Activated CD4-positive, alpha-beta T cell treated with anti-CD3 and anti-CD28 coated beads, Interleukin-2, amount 10 ng/mL, durations not matched to agents 24 days and 14 days (primary cell): ENCODE measurements at regions not wholly inside any gene's neighbourhood (a gene's known extent, or its start where the extent isn't known, plus 50 kb on each side); places are given as distances from the start of the nearest gene placed in this dataset.

ENCODE experiments used
- DNase-seq: peaks from one replicate; pipeline ENCODE4 v3.0.0; 2022
- H3K27ac Mint-ChIP-seq: one replicate; pipeline ENCODE4 v1.8.0; 2022; ENCODE audit warnings: mild to moderate bottlenecking, mixed read lengths
- H3K27me3 Mint-ChIP-seq: one replicate; pipeline ENCODE4 v1.8.0; 2022; ENCODE audit warnings: mixed read lengths
- H3K36me3 Mint-ChIP-seq: one replicate; pipeline ENCODE4 v1.8.0; 2022; ENCODE audit warnings: low read depth, mild to moderate bottlenecking, mixed read lengths
- H3K4me1 Mint-ChIP-seq: one replicate; pipeline ENCODE4 v1.8.0; 2021; ENCODE audit warnings: mixed read lengths
- H3K4me3 Mint-ChIP-seq: one replicate; pipeline ENCODE4 v1.8.0; 2022; ENCODE audit warnings: mild to moderate bottlenecking, moderate library complexity, mixed read lengths
- H3K9me3 Mint-ChIP-seq: one replicate; pipeline ENCODE4 v1.8.0; 2021; ENCODE audit warnings: mixed read lengths
- intact Hi-C: fragments of 100-400 bp; cut with micrococcal nuclease; formaldehyde crosslinking; loops from one replicate; pipeline ENCODE4 v1.15.1; 2023

- no peaks in the 10 kb centered on the region for H3K9me3 Mint-ChIP-seq
- intact Hi-C loops = no loop called here
Measured at GRCh38 chr2:47249157-47249900, 73.0 kb upstream of the CALM2 start.

GRCh38 chr2:47243596-47244323 is 67.4 kb upstream of the CALM2 start:
- Mint-ChIP-seq H3K9me3 (no peaks in the 10 kb centered on the region), H3K36me3 (no peaks in the 10 kb centered on the region), H3K4me3 (no peak overlapping the region), H3K27me3 (peaks cover 11% of the 10 kb centered on the region), H3K27ac (no peak overlapping the region), H3K4me1 (no peaks in the 10 kb centered on the region)
- no peak for DNase-seq
- intact Hi-C loops = no loop called here

More at GRCh38 chr2:47249157-47249900, 73.0 kb upstream of the CALM2 start:
- Mint-ChIP-seq H3K27ac (no peak overlapping the region), H3K36me3 (no peaks in the 10 kb centered on the region), H3K4me3 (no peak overlapping the region), H3K27me3 (peaks cover 4% of the 10 kb centered on the region), H3K4me1 (no peaks in the 10 kb centered on the region)
- DNase-seq = no peak

- Mint-ChIP-seq H3K4me1 (peaks cover 3% of the 10 kb centered on the region), H3K27me3 (peaks cover 13% of the 10 kb centered on the region), H3K4me3 (no peak overlapping the region), H3K36me3 (no peaks in the 10 kb centered on the region), H3K27ac (no peak overlapping the region), H3K9me3 (no peaks in the 10 kb centered on the region)
- intact Hi-C loops = no loop called here
- no peak for DNase-seq
Measured at GRCh38 chr2:47241715-47242114, 65.4 kb upstream of the CALM2 start.

- Mint-ChIP-seq H3K4me3 (no peak overlapping the region), H3K36me3 (no peaks in the 10 kb centered on the region), H3K27me3 (peaks cover 15% of the 10 kb centered on the region), H3K27ac (no peak overlapping the region), H3K4me1 (peaks cover 3% of the 10 kb centered on the region), H3K9me3 (no peaks in the 10 kb centered on the region)
- no peak for DNase-seq
- intact Hi-C loops = no loop called here
Measured at GRCh38 chr2:47239119-47239969, 63.0 kb upstream of the CALM2 start.

- no peak overlapping the region for H3K4me3 Mint-ChIP-seq
- peaks cover 3% of the 10 kb centered on the region for H3K4me1 Mint-ChIP-seq
- no peaks in the 10 kb centered on the region for H3K36me3 Mint-ChIP-seq
- intact Hi-C loops = no loop called here
- H3K27me3 Mint-ChIP-seq = peaks cover 18% of the 10 kb centered on the region
- H3K27ac Mint-ChIP-seq = no peak overlapping the region
- no peaks in the 10 kb centered on the region for H3K9me3 Mint-ChIP-seq
- no peak for DNase-seq
Measured at GRCh38 chr2:47238638-47239037, 62.3 kb upstream of the CALM2 start.

GRCh38 chr2:47237375-47238334 is 61.3 kb upstream of the CALM2 start:
- Mint-ChIP-seq H3K4me3 (no peak overlapping the region), H3K27ac (no peak overlapping the region), H3K9me3 (no peaks in the 10 kb centered on the region), H3K27me3 (peaks cover 18% of the 10 kb centered on the region), H3K36me3 (no peaks in the 10 kb centered on the region), H3K4me1 (peaks cover 3% of the 10 kb centered on the region)
- intact Hi-C loops = no loop called here
- DNase-seq = no peak

- Mint-ChIP-seq H3K4me3 (no peak overlapping the region), H3K4me1 (peaks cover 3% of the 10 kb centered on the region), H3K36me3 (no peaks in the 10 kb centered on the region), H3K9me3 (no peaks in the 10 kb centered on the region), H3K27me3 (peaks cover 17% of the 10 kb centered on the region), H3K27ac (no peak overlapping the region)
- no peak for DNase-seq
- intact Hi-C loops = no loop called here
Measured at GRCh38 chr2:47236503-47237215, 60.3 kb upstream of the CALM2 start.

GRCh38 chr2:47235132-47235531 is 58.8 kb upstream of the CALM2 start:
- intact Hi-C loops = no loop called here
- H3K4me3 Mint-ChIP-seq = no peak overlapping the region
- H3K9me3 Mint-ChIP-seq = no peaks in the 10 kb centered on the region
- peaks cover 3% of the 10 kb centered on the region for H3K4me1 Mint-ChIP-seq
- H3K36me3 Mint-ChIP-seq = no peaks in the 10 kb centered on the region
- H3K27ac Mint-ChIP-seq = no peak overlapping the region
- DNase-seq = no peak
- peaks cover 14% of the 10 kb centered on the region for H3K27me3 Mint-ChIP-seq

GRCh38 chr2:47234456-47234855 is 58.1 kb upstream of the CALM2 start:
- Mint-ChIP-seq H3K27ac (no peak overlapping the region), H3K27me3 (peaks cover 12% of the 10 kb centered on the region), H3K9me3 (no peaks in the 10 kb centered on the region), H3K4me1 (peaks cover 3% of the 10 kb centered on the region), H3K4me3 (no peak overlapping the region), H3K36me3 (no peaks in the 10 kb centered on the region)
- DNase-seq = no peak
- intact Hi-C loops = no loop called here

GRCh38 chr2:47232738-47233415 is 56.6 kb upstream of the CALM2 start:
- H3K27me3 Mint-ChIP-seq = peaks cover 7% of the 10 kb centered on the region
- no peak for DNase-seq
- no peak overlapping the region for H3K27ac Mint-ChIP-seq
- intact Hi-C loops = no loop called here
- peaks cover under 1% of the 10 kb centered on the region for H3K4me1 Mint-ChIP-seq
- H3K9me3 Mint-ChIP-seq = no peaks in the 10 kb centered on the region
- H3K36me3 Mint-ChIP-seq = no peaks in the 10 kb centered on the region
- H3K4me3 Mint-ChIP-seq = no peak overlapping the region

- peaks cover 9% of the 10 kb centered on the region for H3K27me3 Mint-ChIP-seq
- no peak overlapping the region for H3K27ac Mint-ChIP-seq
- intact Hi-C loops = no loop called here
- DNase-seq = no peak
- no peak overlapping the region for H3K4me3 Mint-ChIP-seq
- H3K9me3 Mint-ChIP-seq = no peaks in the 10 kb centered on the region
- no peaks in the 10 kb centered on the region for H3K36me3 Mint-ChIP-seq
- H3K4me1 Mint-ChIP-seq = no peaks in the 10 kb centered on the region
Measured at GRCh38 chr2:47230418-47230817, 54.1 kb upstream of the CALM2 start.

GRCh38 chr2:47227532-47228279 is 51.4 kb upstream of the CALM2 start:
- no peak overlapping the region for H3K4me3 Mint-ChIP-seq
- intact Hi-C loops = no loop called here
- no peaks in the 10 kb centered on the region for H3K9me3 Mint-ChIP-seq
- no peak for DNase-seq
- H3K27ac Mint-ChIP-seq = no peak overlapping the region
- H3K27me3 Mint-ChIP-seq = peaks cover 6% of the 10 kb centered on the region
- H3K36me3 Mint-ChIP-seq = no peaks in the 10 kb centered on the region
- H3K4me1 Mint-ChIP-seq = no peaks in the 10 kb centered on the region
